ENCODE measurements at regions not wholly inside any gene's neighbourhood (a gene's known extent, or its start where the extent isn't known, plus 50 kb on each side); places are given as distances from the start of the nearest gene placed in this dataset.

DNA sequence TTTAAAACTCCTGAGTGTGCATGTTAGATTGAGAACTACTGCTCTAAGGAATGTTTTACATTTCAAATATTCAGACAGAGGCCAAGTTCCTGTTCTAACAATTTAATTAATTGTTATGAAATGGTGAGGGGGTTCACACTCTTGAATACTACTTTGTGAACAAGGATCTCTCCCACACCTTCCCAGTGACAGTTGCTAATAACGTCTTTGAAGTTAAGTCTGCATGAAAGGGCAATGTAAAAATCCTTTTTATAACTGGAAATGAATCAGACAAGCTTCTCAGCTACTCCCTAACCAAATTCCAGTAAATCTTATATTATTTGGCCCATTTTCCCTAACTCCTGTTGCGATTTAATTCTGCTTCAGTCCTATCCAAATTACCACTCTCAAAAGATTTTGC, 828.5 kb upstream of the ADAMTS5 start:
- TF ChIP-seq EZH2 (IDR thresholded peaks at IDR 0.05; ENCODE audit: borderline replicate concordance, low read depth, low read length, severe bottlenecking), result no peak
- TF ChIP-seq GATA2 (IDR thresholded peaks at IDR 0.05; ENCODE audit: insufficient read depth, insufficient read length, low read depth, low read length), result no peak
- no peak for TF ChIP-seq POLR2A (IDR thresholded peaks at IDR 0.05; ENCODE audit: low read depth, low read length)
